Dedifferentiated amniotic fluid mesenchymal stem cell (primary cell): ENCODE measurements at regions not wholly inside any gene's neighbourhood (a gene's known extent, or its start where the extent isn't known, plus 50 kb on each side); places are given as distances from the start of the nearest gene placed in this dataset.
"Not testable (repeated sequence)": the region's sequence is repeated elsewhere in the genome, so short reads cannot be mapped to it uniquely, and the experiment has no call there.

ENCODE experiments used
- DNase-seq: peaks from one replicate; pipeline ENCODE4 v3.0.0-alpha.2; 2016; ENCODE audit errors: extremely low spot score

DNA sequence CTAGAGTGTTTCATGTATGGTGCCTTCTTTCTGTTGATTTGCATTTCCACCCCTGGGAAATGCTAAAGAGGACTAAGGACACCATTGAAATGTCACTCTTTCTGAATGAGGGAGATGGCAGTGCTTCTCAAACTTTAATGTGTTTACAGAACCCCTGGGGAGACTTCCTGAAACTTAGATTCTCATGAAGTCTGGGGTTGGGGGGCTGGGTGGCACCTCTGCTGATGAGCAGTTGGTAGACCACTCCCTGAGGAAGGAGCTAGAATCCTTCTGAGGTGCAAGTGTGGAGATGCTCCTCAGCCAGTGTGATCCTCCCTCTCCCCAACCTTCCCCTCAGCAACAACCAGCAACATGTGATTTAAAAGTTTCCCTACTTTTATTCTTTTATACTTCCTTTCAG, 546.8 kb downstream of the LRRC70 start:
- no peak for DNase-seq

DNA sequence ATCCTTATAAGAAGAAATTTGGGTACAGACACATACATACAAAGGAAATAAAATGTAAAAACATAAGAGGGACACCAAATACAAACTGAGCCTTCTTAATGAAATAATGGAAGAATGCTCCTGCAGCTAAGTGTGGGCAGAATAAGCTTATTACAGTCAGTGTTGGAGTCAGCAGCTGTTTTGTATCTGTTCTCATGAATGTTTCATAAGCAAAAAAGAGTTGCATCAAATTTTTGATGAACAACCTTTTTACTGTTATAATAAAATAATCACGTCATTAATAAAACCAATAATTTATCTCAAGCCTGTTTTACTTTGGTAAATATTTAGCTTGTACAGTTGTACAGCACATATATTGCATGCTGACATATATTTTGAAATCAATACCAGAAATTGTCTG, 545.6 kb downstream of the LRRC70 start:
- DNase-seq, result no peak

DNA sequence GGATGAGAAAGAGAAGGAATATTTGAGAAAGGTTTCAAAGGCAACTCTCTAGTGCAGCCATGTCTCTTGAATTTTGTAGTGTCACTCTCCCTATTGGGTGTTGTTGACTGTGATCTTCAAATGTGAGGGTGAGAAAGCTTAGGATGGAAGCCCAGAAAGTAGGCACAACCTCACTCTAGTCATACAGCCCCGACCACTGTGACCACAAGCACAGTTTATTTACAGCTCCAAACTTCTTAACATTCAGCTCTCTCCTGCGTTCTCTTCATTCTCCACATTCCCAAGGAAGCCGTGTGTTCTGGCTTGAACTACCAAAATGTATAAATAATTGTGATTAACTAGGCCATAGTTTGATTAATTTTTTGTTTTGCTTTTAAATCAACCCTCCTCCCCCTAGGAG, 542.9 kb downstream of the LRRC70 start:
- DNase-seq, result no peak

DNA sequence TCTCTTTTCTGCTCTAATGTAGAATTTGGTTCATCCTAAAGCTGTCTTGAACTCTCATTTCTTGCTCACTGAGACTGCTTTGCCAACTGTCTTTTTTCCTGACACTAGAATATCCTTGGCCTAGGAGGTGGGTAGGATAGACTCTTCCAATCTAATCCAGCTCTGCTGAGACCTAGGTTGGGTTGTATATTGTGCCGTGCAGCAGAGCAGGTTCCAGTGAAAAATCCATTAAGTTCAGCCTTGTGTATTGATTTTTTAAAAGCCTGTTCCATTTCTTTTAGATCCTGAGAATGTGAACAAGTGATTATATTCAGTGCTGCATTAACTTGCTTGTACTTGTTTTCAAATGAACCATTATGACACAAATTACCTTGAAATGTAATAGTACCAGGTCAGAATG, 539.6 kb downstream of the LRRC70 start:
- no peak for DNase-seq

DNA sequence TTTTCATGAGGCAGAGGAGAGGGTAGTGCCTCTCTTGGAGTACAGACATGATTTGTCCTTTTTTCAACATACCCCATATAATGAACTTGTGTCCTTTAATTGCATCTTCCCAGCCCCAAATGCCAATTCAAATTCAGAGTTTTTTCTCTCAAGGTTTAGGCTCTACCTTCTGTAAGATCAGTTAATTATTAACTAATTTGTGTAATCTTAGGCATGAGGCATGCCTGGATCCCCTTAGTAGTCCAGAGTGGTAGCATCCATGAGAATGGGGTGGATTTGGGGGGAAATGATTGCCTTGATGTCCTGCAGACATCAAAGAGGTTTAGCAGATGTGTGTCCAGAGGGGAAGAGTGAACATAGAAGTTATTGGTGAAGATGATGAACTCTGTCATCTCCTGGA, 533.3 kb downstream of the LRRC70 start:
- DNase-seq, result no peak

DNA sequence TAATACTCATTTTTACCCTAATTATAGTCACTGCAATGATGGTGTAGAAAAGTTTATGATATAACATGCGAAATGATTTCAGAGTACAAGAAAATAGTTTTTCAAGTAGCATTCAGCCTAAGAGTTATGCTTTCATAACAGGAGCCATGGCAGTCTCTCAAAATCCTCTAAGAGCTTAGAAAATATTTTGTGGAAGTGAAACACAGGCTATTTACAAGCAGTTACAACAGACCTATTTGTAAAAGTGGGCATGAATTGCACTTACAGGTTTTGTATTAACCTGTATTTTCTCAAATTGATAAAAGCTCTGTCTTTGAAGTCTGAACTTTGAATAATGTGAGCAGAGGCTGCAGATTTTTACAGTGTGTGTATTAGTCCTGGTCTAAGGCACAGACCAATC, 523.3 kb downstream of the LRRC70 start:
- no peak for DNase-seq

DNA sequence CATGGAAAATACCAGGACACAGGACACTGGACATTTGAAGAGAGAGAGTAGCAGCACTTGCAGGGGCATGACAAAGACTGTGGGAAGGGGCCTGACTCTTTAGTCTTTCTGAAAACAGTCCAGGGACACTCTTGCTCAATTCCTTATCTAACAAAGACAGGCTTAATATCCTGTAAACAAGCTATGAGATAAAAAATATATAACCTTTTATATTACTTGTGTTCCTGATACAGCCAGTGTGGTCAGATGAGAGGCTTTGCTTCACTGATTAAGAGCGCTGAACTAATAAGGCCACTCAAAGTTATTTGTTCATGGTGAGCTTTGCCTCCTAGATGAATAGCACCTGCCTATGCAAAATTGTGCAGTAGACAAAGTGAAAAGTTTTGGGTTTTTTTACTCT, 518.7 kb downstream of the LRRC70 start:
- no peak for DNase-seq

DNA sequence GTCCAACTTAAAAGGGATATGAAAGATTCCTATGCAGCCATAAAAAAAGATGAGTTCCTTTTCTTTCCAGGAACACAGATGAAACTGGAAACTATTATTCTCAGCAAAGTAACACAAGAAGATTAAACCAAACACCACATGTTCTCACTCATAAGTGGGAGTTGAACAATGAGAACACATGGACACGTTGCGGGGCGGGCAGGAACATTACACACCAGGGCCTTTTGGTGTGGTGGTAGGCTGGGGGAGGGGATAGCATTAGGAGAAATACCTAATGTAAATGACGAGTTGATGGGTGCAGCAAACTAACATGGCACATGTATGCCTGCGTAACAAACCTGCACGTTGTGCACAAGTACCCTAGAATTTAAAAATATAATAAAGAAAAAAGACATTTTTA, 516.1 kb downstream of the LRRC70 start:
- no peak for DNase-seq

DNA sequence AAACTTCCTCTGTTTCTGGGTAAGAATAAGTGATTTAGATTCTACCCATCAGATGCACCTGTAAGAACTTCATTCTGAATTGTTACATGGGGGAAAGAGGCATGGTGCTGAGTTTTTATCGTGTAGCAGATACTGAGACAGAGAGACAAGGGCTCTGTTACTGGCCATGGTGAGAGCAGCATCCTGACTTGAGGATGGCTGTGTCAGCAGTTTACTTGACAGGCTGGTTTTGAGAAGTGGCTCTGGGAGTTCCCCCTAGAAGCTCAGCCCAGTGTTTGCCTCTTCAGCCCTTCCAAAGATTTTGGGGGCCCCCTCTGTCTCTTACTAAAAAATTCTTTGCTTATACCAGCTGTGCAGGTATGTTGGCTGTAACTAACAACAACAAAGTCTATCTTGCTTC, 510.5 kb downstream of the LRRC70 start:
- no peak for DNase-seq

DNA sequence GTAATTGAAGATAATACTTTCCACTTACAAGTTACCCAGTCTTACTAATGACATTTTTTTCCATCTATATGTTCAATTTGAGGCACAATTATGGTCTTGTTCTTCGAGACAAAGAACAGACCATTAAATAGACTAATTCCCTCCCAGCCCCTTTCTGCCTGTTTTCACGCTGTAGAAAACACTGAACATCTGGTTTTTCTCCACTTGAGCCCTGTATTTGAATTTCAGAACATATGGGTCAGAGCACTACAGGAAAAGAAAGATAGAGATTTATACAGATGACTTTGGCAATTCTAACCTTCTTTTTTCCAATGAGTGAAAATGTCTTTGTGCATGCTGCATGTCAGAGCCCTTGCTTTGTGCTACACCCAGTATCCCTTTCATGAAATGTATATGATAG, 506.9 kb downstream of the LRRC70 start:
- DNase-seq, result no peak

DNA sequence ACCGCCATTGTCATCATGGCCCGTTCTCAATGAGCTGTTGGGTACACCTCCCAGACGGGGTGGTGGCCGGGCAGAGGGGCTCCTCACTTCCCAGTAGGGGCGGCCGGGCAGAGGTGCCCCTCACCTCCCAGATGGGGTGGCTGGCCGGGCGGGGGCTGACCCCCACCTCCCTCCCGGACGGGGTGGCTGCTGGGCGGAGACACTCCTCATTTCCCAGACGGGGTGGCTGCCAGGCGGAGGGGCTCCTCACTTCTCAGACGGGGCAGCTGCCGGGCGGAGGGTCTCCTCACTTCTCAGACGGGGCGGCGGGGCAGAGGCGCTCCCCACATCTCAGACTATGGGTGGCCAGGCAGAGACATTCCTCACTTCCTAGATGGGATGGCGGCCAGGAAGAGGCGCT, 505.1 kb downstream of the LRRC70 start:
- not testable (repeated sequence) for DNase-seq

DNA sequence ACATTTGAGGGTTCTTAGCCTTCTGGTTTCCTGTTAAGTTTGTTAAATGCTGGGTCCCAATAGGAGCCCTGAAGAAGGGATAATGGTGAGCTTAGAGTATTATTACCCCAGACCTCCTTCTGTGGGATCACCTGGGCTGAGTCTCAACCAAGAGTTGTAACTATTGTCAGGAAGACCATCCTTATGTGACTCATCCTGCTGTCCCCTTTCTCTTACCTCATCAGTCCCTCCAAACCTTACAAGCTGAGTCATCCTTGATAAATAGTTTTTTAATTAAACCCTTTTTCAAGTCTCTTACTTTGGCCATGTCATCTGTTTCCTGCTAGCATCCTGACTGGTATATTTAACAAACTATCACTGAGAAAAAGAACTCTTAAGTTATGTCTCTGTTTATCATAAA, 502.8 kb downstream of the LRRC70 start:
- no peak for DNase-seq

DNA sequence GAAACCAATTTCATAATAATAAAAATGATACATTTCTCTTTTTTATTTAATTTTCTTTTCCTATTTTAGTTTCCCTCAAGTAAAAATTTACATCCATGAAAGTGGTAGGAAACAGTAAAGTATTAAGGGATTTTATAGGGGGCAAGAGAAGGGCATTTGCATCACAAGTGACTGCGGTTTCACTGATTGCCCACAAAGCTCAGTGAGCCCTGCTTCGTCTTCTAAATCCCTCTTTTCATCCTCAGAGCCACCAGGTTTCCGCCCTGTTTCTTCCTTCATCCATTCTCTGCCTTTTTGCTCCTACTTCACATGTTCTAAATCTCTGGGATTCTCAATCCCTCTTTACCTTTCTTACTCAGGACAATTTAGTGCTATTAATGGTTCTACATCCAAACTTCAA, 491.4 kb downstream of the LRRC70 start:
- no peak for DNase-seq

DNA sequence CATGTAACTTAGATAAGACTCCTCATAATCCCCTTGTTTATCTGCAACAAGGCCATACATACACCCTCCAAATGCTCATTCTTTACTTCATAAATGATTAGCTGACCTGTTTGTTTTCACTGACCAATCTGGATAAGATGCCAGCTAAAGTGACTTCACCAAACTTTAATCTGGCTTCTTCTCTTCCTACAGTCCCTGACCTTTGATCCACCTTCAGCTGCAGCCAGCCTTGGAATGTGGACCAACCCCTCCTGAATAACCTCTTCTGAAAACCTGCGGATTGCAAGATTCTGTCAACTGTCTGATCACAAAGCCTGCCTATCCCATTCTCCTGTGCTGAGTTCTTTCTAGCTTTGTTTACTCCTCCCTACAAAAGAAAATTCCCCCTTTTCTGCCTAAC, 476.8 kb downstream of the LRRC70 start:
- DNase-seq, result no peak

DNA sequence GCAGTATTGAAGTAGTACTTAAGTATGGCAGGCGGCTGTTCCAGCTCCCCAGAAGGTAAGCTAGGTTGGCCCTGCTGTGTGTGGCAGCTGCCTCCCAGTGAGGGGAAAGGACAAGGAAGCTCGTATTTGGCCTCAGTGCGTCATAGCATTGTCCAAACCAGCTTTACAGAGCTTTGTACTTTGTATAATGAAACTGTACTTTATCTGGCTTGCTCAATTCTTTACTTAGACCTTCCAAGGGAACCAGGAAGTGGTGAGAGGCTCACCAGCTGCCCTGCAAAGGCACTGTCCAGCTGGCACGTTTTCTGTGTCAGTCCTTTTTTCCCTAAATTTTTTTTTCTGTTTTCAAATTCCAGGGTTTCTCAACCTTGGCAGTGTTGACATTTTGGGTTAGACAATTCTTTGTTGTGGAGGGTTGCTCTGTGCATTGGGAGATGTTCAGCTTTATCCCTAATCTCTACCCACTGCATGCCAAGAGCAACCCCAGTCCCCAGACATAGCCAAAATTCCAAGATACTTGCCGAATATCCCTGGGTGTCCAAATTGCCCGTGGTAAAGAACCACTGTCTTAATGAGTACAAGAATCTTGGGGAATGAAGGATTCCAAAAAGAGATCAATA, 474.5 kb downstream of the LRRC70 start:
- no peak for DNase-seq

DNA sequence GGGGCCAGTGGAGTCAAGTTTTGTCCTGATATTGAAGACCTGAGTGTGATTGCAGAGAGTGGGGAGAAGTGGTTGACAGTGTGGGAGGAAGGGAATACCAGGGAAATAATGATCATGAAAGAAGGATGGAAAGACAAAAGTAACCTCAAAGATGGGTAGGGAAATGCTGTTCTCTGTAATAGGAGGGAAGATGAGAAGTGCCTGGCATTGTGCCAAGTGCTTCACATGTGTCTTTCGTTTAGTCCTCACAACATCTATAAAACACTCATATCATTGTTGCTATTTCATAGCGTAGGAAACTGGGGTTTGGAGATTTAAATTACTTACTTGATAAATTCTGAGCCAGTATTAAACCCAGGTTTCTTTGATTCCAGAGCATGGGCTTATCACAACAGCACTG, 472.3 kb downstream of the LRRC70 start:
- DNase-seq, result no peak

DNA sequence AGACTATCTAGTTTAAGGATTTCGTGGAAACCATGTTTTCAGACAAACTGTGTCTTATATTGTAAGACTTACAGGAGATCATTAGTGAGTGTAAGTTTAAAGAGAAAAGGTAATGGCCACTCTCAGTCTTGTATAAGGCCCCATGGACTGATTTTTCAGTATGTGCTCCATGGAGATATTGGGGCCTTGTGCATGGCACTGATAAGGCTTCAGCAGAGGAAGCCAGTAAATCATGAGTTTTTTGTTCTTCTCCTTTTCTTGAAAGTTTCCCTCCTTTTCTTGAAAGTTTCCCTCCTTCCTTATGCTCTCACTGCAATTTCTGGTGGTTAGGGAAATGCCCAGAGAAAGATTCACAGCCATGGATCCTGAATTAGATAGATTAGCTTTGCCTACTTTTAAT, 471.3 kb downstream of the LRRC70 start:
- no peak for DNase-seq

DNA sequence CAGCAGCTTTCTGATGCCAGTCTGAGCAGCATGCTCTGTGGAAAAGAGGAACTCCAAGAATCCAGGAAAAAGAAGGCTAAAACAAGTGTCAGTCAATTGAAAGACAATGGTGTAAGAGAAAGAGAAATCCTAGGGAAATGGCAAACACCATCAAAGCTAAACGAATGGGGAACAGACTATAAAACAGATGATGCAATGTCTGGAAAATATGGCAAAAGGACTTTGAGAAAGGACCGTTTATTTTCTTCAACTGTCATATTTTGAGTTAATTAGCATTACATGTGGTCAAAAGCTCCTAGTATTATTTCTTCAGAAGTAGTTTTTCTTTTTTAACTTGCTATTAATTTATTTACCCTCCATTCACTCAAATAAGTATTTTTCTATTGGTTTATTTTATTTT, 465.2 kb downstream of the LRRC70 start:
- DNase-seq, result no peak

DNA sequence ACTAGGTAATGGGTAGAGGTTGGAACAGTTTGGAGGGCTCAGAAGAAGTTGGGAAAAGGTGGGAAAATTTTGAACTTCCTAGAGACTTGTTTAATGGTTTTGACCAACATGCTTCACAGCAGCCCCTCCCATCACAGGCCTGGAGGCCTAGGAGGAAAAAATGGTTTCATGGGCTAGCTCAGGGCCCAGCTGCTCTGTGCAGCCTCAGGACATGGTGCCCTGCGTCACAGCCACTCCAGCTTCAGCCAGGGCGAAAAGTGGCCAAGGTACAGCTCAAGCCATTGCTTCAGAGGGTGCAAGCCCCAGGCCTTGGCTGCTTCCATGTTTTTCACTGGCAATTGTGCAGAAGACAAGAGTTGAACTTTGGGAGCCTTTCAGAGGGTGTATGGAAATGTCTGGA, 453.7 kb downstream of the LRRC70 start:
- DNase-seq, result no peak

DNA sequence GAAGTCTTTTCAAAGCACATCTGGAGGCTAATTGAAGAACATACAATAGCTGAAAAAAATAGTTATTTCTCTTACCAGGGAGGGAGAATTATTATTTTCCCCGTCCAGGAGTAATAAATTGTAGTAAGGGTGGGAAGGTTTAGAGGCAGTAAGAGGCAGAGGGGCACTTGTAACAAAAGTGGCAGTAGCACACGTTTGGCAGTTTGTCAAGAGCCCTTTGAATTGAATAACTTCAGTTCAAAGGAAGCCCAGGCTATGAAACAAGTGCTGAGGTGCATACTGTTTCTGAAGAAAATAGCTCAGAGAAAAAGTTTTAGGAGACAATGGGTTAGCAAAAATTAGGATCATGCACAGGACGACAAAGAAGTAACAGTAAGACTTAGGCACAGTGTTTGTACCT, 451.3 kb downstream of the LRRC70 start:
- DNase-seq, result no peak

DNA sequence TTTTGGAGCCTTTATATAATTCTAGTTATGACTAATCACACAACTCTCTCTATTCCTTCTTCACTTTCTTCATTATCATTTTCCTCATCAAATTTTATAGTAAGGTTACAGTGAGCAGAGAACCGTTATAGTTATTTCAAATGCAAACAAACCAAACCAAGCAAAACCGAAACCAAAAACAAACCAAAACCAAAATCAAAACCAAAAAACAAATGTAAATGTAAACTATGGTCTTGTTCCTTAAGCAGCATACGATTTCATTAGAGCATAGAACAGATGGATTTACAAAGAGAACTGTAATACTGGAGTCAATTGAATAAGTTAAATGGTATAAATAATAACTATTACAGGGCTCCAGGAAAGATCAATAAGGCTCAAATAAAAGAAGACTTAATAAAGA, 447.1 kb downstream of the LRRC70 start:
- DNase-seq, result no peak

DNA sequence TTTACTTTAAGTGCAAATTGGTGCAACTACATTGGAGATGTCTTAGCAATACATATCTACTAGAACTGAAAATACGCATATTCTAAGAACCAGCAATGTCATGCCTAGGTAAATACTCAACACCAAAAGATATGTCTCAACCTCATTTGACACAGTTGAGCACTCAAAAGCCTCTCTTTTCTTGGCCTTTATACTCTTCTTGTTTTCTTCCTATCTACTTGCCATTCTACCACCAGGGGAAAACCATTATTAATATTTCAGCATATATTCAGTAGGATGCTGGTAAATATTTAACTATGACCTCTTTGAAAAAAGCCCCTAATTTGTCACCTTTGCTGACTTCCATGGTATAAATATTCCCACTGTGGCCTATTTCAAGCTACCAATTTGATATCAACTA, 443.8 kb downstream of the LRRC70 start:
- DNase-seq, result no peak

DNA sequence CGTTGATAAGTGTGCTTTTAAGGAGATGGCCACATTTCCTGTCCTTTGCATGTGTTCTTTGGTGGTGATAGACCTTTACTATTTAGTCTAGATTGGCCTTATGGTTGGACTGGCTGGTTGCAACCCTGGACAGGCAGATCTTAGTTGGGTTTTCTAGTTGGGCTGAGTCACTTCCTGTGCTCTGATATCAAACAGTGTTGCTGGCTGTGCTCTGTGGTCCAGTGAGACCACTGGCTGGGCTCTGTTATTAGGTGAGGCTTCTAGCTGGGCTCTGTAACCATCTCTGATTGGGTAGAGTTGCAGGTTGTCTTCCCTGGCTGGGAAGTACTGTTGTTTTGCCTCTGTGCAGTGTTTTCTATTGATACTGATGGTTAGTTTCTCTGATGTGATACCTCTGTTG, 432.5 kb downstream of the LRRC70 start:
- no peak for DNase-seq

DNA sequence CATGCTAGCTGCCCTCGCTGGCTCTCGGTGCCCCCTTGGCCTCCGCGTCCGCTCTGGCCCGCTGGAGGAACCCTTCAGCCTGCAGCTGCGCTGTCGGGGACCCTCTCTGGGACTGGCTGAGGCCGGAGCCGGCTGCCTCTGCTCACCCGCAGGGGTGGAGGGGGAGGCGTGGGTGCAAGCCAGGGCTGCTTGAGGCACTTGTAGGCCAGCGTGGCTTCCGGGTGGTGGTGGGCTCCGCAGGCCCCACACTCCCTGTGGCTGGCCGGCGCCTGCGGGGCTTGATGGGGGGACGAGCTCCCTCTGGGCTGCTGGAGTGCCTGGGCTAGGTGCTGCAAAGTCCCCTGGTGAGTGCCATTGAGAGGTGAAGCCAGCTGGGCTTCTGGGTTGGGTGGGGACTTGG, 429.6 kb downstream of the LRRC70 start:
- no peak for DNase-seq

DNA sequence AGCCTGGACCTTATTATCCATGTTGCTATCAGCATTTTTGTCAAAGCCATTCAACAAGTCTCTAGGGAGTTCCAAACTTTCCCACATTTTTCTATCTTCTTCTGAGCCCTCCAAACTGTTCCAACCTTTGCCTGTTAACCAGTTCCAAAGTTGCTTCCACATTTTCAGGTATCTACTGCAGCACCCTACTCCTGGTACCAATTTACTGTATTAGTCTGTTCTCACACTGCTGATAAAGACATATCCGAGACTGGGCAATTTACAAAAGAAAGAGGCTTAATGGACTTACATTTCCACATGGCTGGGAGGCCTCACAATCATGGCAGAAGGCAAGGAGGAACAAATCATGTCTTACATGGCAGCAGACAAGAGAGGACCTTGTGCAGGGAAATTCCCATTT, 416.2 kb downstream of the LRRC70 start:
- not testable (repeated sequence) for DNase-seq
